ENCODE measurements at regions not wholly inside any gene's neighbourhood (a gene's known extent, or its start where the extent isn't known, plus 50 kb on each side); places are given as distances from the start of the nearest gene placed in this dataset.
"Not testable (repeated sequence)": the region's sequence is repeated elsewhere in the genome, so short reads cannot be mapped to it uniquely, and the experiment has no call there.

DNA sequence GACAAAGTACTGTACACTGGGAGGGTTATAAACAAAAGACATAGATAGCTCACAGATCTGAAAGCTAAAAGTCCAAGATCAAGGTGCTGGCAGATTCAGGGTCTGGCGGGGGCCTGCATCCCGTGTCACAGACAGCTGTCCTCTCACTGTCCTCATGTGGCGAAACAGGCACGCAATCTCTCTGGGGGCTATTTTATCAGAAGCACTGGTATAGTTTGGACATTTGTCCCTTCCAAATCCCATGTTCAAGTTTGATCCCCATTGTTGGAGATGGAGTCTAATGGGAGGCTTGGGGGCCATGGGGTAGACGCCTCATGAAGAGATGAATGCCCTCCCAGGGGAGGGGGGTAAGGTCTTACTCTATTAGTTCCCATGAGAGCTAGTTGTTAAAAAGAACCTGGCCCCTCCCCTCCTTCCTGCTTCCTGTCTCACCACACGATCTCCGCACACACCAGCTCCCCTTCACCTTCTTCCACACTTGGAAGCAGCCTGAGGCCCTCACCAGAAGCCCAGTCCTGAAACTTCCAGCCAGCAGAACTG is 72.5 kb upstream of the UCN3 start:
- H3K4me3 ChIP-seq (replicated peaks; ENCODE audit: low read depth, low read length): no peak overlapping the region
- DNase-seq (ENCODE audit: extremely low read depth, low read depth): no peak
- TF ChIP-seq, protein P1, sequence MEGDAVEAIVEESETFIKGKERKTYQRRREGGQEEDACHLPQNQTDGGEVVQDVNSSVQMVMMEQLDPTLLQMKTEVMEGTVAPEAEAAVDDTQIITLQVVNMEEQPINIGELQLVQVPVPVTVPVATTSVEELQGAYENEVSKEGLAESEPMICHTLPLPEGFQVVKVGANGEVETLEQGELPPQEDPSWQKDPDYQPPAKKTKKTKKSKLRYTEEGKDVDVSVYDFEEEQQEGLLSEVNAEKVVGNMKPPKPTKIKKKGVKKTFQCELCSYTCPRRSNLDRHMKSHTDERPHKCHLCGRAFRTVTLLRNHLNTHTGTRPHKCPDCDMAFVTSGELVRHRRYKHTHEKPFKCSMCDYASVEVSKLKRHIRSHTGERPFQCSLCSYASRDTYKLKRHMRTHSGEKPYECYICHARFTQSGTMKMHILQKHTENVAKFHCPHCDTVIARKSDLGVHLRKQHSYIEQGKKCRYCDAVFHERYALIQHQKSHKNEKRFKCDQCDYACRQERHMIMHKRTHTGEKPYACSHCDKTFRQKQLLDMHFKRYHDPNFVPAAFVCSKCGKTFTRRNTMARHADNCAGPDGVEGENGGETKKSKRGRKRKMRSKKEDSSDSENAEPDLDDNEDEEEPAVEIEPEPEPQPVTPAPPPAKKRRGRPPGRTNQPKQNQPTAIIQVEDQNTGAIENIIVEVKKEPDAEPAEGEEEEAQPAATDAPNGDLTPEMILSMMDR (IDR thresholded peaks at IDR 0.05; ENCODE audit: low read depth, low read length, missing control alignments): no peak

DNA sequence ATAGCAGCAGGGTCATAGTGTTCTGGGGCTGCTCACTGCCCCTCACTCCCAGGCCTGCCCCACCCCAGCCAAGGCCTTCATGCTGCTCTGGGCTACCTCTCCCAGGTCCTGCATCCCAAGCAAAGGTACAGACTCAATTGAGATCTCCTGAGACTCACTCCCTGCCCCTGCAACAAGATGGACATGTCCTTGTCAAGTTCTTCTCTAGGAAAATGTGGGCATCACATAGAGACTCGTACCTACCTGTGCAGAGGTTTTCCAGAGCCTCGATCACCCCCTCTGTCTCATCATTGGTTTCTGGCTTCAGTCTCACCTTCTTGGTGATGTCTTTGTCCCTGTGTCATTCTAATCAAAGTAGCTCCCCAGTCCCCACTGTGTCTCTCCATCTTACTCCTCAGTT is 71.8 kb upstream of the UCN3 start:
- H3K4me3 ChIP-seq (replicated peaks; ENCODE audit: low read depth, low read length); DNase-seq (ENCODE audit: extremely low read depth, low read depth): not testable (repeated sequence)

- TF ChIP-seq, protein P1 (IDR thresholded peaks at IDR 0.05; ENCODE audit: low read depth, low read length, missing control alignments): peak; percentile 61
- no peak overlapping the region for H3K4me3 ChIP-seq (replicated peaks; ENCODE audit: low read depth, low read length)
- DNase-seq (ENCODE audit: extremely low read depth, low read depth): no peak
These were observed 70.8 kb upstream of the UCN3 start for GRCh38 chr10:5293691-5294550.

- H3K4me3 ChIP-seq (replicated peaks; ENCODE audit: low read depth, low read length): no peak overlapping the region
- TF ChIP-seq, protein P1 (IDR thresholded peaks at IDR 0.05; ENCODE audit: low read depth, low read length, missing control alignments): no peak
- no peak for DNase-seq (ENCODE audit: extremely low read depth, low read depth)
These were observed 67.3 kb upstream of the UCN3 start for GRCh38 chr10:5297466-5297865.

GRCh38 chr10:5297996-5298395 is 66.8 kb upstream of the UCN3 start:
- H3K4me3 ChIP-seq (replicated peaks; ENCODE audit: low read depth, low read length): no peak overlapping the region
- TF ChIP-seq, protein P1 (IDR thresholded peaks at IDR 0.05; ENCODE audit: low read depth, low read length, missing control alignments): no peak
- no peak for DNase-seq (ENCODE audit: extremely low read depth, low read depth)

DNA sequence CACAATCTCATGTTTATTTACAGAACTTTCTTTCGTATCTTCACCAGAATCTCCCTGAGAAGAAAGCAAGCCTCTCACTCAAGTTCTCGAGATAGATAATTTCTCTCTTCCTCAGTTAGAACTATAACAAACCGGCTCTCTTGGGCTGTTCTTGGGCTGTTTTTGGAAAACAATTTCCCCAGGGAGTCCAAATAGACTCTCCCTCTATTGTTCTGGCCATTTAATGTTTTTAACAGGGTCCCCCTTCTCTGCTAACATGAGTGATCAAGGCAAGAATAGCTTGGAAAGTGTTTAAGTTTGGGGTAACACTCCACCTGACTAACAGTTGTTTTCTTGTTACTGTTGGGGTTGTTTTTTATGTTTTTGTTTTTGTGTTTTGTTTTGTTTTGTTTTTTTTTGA is 64.8 kb upstream of the UCN3 start:
- DNase-seq (ENCODE audit: extremely low read depth, low read depth): no peak
- no peak overlapping the region for H3K4me3 ChIP-seq (replicated peaks; ENCODE audit: low read depth, low read length)
- TF ChIP-seq, protein P1 (IDR thresholded peaks at IDR 0.05; ENCODE audit: low read depth, low read length, missing control alignments): no peak

DNA sequence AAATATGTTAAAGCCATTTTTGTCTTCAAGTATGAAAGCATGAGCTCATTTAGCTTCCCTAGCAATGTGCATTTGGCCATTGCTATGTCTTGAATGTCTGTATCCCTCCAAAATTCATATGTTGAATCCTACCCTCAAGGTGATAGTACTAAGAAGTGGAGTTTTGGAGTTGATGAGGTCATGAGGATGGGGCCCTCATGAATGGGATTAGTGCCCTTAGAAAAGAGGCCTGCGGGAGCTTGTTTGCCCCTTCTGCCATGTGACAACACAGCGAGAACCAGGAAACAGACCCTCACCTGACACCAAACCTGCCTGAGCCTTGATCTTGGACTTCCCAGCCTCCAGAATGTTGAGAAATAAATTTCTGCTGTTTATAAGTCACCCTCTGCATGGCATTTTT is 61.3 kb upstream of the UCN3 start:
- TF ChIP-seq, protein P1 (IDR thresholded peaks at IDR 0.05; ENCODE audit: low read depth, low read length, missing control alignments): no peak
- no peak for DNase-seq (ENCODE audit: extremely low read depth, low read depth)
- no peak overlapping the region for H3K4me3 ChIP-seq (replicated peaks; ENCODE audit: low read depth, low read length)

Data from HFF-Myc (cell line).